Stomach (tissue), 8 donors: ENCODE measurements at regions not wholly inside any gene's neighbourhood (a gene's known extent, or its start where the extent isn't known, plus 50 kb on each side); places are given as distances from the start of the nearest gene placed in this dataset.

ENCODE experiments used
- DNase-seq, 2 donors: peaks; one replicate each; pipeline versions ENCODE4 v3.0.0 to v3.0.0-alpha.2; 2013 to 2019
- H3K27ac ChIP-seq, 5 donors: fragments of 200-600 bp in 4 of 5; sonication (generic) in 4 of 5; one replicate each; pipeline ENCODE4 v1.5.1; 2013 to 2019; ENCODE audit warnings: mild to moderate bottlenecking in 1 of 5, moderate library complexity in 1 of 5
- H3K27me3 ChIP-seq, 3 donors: fragments of 200-600 bp; sonication (generic); one replicate each; pipeline ENCODE4 v1.5.1; 2017 to 2019; ENCODE audit warnings: mixed run types in 1 of 3
- H3K36me3 ChIP-seq, 4 donors: fragments of 200-600 bp; sonication (generic); 1 replicate in 3 of 4; 2 replicates in 1 of 4; pipeline ENCODE4 v1.5.1; 2016 to 2019
- H3K4me1 ChIP-seq, 4 donors: fragments of 200-600 bp; sonication (generic); one replicate each; pipeline ENCODE4 v1.5.1; 2016 to 2019
- H3K4me3 ChIP-seq, 4 donors: fragments of 200-600 bp; sonication (generic) in 3 of 4; one replicate each; pipeline ENCODE4 v1.5.1; 2016 to 2019; ENCODE audit warnings: mild to moderate bottlenecking in 1 of 4
- H3K9me3 ChIP-seq, 4 donors: fragments of 200-600 bp; sonication (generic); one replicate each; pipeline ENCODE4 v1.5.1; 2016 to 2019
- CTCF ChIP-seq, 7 experiments: fragments of 450-650 bp in 4 of 7; fragments of 200-600 bp in 3 of 7; sonication (generic) in 3 of 7; IDR thresholded peaks; one replicate each; pipeline ENCODE4 v1.5.1; 2016 to 2019; ENCODE audit warnings: antibody characterized with exemption in 7 of 7, control low read depth in 2 of 7, mild to moderate bottlenecking in 1 of 7
- EP300 ChIP-seq: sonication (generic); formaldehyde crosslinking; IDR thresholded peaks from one replicate; pipeline ENCODE4 v1.6.1; 2017; ENCODE audit warnings: antibody characterized with exemption
- POLR2A ChIP-seq, 4 donors: fragments of 450-650 bp; IDR thresholded peaks; one replicate each; pipeline ENCODE4 v1.6.1; 2016; ENCODE audit warnings: antibody characterized with exemption in 4 of 4, control low read depth in 2 of 4, mild to moderate bottlenecking in 1 of 4, moderate library complexity in 1 of 4
- POLR2AphosphoS5 ChIP-seq, 3 donors: sonication (generic); formaldehyde crosslinking; IDR thresholded peaks; one replicate each; pipeline ENCODE4 v1.6.1; 2016; ENCODE audit warnings: antibody characterized with exemption in 3 of 3
- WGBS, 5 donors: extraction: QIAGEN DNeasy Blood & Tissue Kit in 3 of 5; methylation state at CpG; one replicate each; pipeline versions ENCODE4 v1.1.5 to v1.1.7; 2013 to 2018; 5-methylcytosine and 5-hydroxymethylcytosine counted together
- intact Hi-C: fragments of 100-400 bp; cut with DNase I; formaldehyde crosslinking; loops from one replicate; pipeline ENCODE4 v1.15.1; 2023; ENCODE audit warnings: low total_unique reads
- donor health status: healthy with polysubstance abuse.
- donor health status: Bipolar disorder and iron deficiency.
- donor health status: healthy.

GRCh38 chr14:97029800-97030199 is 232.6 kb downstream of the VRK1 start:
- H3K9me3 ChIP-seq = peaks cover 0 to 20% (median 2%) of the 10 kb centered on the region in 4 donors
- no peak overlapping the region for H3K27ac ChIP-seq
- WGBS, 5 donors = 83 to 97% (median 95%) methylated on average over 2 of the region's 2 CpGs
- no peak overlapping the region for H3K4me3 ChIP-seq
- H3K4me1 ChIP-seq = peaks cover 0 to 12% (median 4%) of the 10 kb centered on the region in 4 donors
- intact Hi-C loops = no loop called here
- TF ChIP-seq CTCF (IDR thresholded peaks at IDR 0.05) (no peak), EP300 (no peak), POLR2AphosphoS5 (IDR thresholded peaks at IDR 0.05) (no peak)
- H3K36me3 ChIP-seq = no peaks in the 10 kb centered on the region
- no peak for DNase-seq
- H3K27me3 ChIP-seq = peaks cover 8 to 76% (median 19%) of the 10 kb centered on the region in 3 donors

- no peak overlapping the region for H3K4me3 ChIP-seq
- H3K27me3 ChIP-seq = peaks cover 8 to 77% (median 14%) of the 10 kb centered on the region in 3 donors
- H3K9me3 ChIP-seq = peaks cover 0 to 20% (median 2%) of the 10 kb centered on the region in 4 donors
- no peaks in the 10 kb centered on the region for H3K36me3 ChIP-seq
- intact Hi-C loops = no loop called here
- no peak overlapping the region for H3K27ac ChIP-seq
- no peak for TF ChIP-seq EP300
- TF ChIP-seq CTCF (IDR thresholded peaks at IDR 0.05) = no peak
- no peak for TF ChIP-seq POLR2AphosphoS5 (IDR thresholded peaks at IDR 0.05)
- TF ChIP-seq POLR2A (IDR thresholded peaks at IDR 0.05) = no peak
- DNase-seq = no peak
- peaks cover 0 to 12% (median 4%) of the 10 kb centered on the region in 4 donors for H3K4me1 ChIP-seq
- 78 to 96% (median 94%) methylated on average over 4 of the region's 4 CpGs for WGBS, 5 donors
These were observed 234.3 kb downstream of the VRK1 start for GRCh38 chr14:97031530-97031929.

GRCh38 chr14:97033556-97034081 is 236.4 kb downstream of the VRK1 start:
- WGBS, 5 donors = 24 to 36% (median 27%) methylated on average over 18 to 32 of the region's 32 CpGs
- TF ChIP-seq POLR2A (IDR thresholded peaks at IDR 0.05) (no peak), CTCF (IDR thresholded peaks at IDR 0.05) (no peak), EP300 (no peak), POLR2AphosphoS5 (IDR thresholded peaks at IDR 0.05) (no peak)
- Histone ChIP-seq H3K9me3 (peaks cover 0 to 22% (median 3%) of the 10 kb centered on the region in 4 donors), H3K27ac (no peak overlapping the region), H3K27me3 (peaks cover 8 to 68% (median 14%) of the 10 kb centered on the region in 3 donors), H3K4me3 (peak overlapping the region in 1 of 4 donors; percentile 19), H3K4me1 (peaks cover 0 to 12% (median 4%) of the 10 kb centered on the region in 4 donors), H3K36me3 (no peaks in the 10 kb centered on the region)
- intact Hi-C loops = no loop called here
- no peak for DNase-seq

- DNase-seq = no peak
- peaks cover 0 to 12% (median 4%) of the 10 kb centered on the region in 4 donors for H3K4me1 ChIP-seq
- intact Hi-C loops = no loop called here
- 67 to 74% (median 70%) methylated on average over 15 to 16 of the region's 16 CpGs for WGBS, 5 donors
- no peak overlapping the region for H3K27ac ChIP-seq
- H3K4me3 ChIP-seq = no peak overlapping the region
- H3K9me3 ChIP-seq = peaks cover 4 to 31% (median 16%) of the 10 kb centered on the region in 4 donors
- TF ChIP-seq CTCF (IDR thresholded peaks at IDR 0.05) (no peak), EP300 (no peak), POLR2AphosphoS5 (IDR thresholded peaks at IDR 0.05) (no peak), POLR2A (IDR thresholded peaks at IDR 0.05) (no peak)
- peaks cover 8 to 54% (median 14%) of the 10 kb centered on the region in 3 donors for H3K27me3 ChIP-seq
- no peaks in the 10 kb centered on the region for H3K36me3 ChIP-seq
These were observed 239.1 kb downstream of the VRK1 start for GRCh38 chr14:97036086-97036852.
